Coronary artery (tissue), 2 donors: ENCODE measurements at regions not wholly inside any gene's neighbourhood (a gene's known extent, or its start where the extent isn't known, plus 50 kb on each side); places are given as distances from the start of the nearest gene placed in this dataset.
A peak's percentile ranks its signal among the peaks of the same experiment; 100 is the strongest.

Source experiments
- DNase-seq: peaks from one replicate; pipeline ENCODE4 v3.0.0-alpha.2; 2017; ENCODE audit warnings: low spot score
- H3K27ac ChIP-seq, 2 donors: fragments of 200-600 bp; sonication (generic); one replicate each; pipeline ENCODE4 v1.5.1; 2016 to 2019
- H3K4me3 ChIP-seq: fragments of 200-600 bp; sonication (generic); 2 replicates; pipeline ENCODE4 v1.5.1; 2016; ENCODE audit warnings: mild to moderate bottlenecking, moderate library complexity
- CTCF ChIP-seq: fragments of 200-600 bp; sonication (generic); IDR thresholded peaks from one replicate; pipeline ENCODE4 v1.5.1; 2019; ENCODE audit warnings: antibody characterized with exemption

- no peak overlapping the region for H3K27ac ChIP-seq
- no peak for DNase-seq
- H3K4me3 ChIP-seq, result no peak overlapping the region
- TF ChIP-seq CTCF, result peak; percentile 47
Observed at GRCh38 chr10:29926693-29927048, 132.7 kb downstream of the JCAD start.

- TF ChIP-seq CTCF, result no peak
- DNase-seq, result no peak
- Histone ChIP-seq H3K27ac (no peak overlapping the region), H3K4me3 (no peak overlapping the region)
Observed at GRCh38 chr10:29925771-29926692, 133.4 kb downstream of the JCAD start.

GRCh38 chr10:29924436-29924835 lies 134.9 kb downstream of the JCAD start:
- H3K27ac ChIP-seq, result no peak overlapping the region
- no peak for TF ChIP-seq CTCF
- DNase-seq, result no peak
- no peak overlapping the region for H3K4me3 ChIP-seq

- DNase-seq, result no peak
- TF ChIP-seq CTCF, result no peak
- Histone ChIP-seq H3K27ac (peak overlapping the region; percentile 75 to 81), H3K4me3 (no peak overlapping the region)
Observed at GRCh38 chr10:29923416-29923965, 135.9 kb downstream of the JCAD start.

GRCh38 chr10:29922892-29923291 lies 136.5 kb downstream of the JCAD start:
- DNase-seq, result no peak
- no peak for TF ChIP-seq CTCF
- H3K4me3 ChIP-seq, result no peak overlapping the region
- peak overlapping the region; percentile 75 to 81 for H3K27ac ChIP-seq

GRCh38 chr10:29922226-29922625 lies 137.2 kb downstream of the JCAD start:
- Histone ChIP-seq H3K27ac (peak overlapping the region; percentile 65 to 75), H3K4me3 (no peak overlapping the region)
- no peak for DNase-seq
- TF ChIP-seq CTCF, result no peak

- H3K4me3 ChIP-seq, result peak overlapping the region; percentile 47
- no peak for DNase-seq
- TF ChIP-seq CTCF, result no peak
- peak overlapping the region; percentile 39 to 68 for H3K27ac ChIP-seq
Observed at GRCh38 chr10:29921071-29921446, 138.3 kb downstream of the JCAD start.
